GM04504 (cell line): ENCODE measurements at regions not wholly inside any gene's neighbourhood (a gene's known extent, or its start where the extent isn't known, plus 50 kb on each side); places are given as distances from the start of the nearest gene placed in this dataset.

Source experiments
- DNase-seq: peaks from one replicate; pipeline ENCODE4 v3.0.0-alpha.2; 2012; ENCODE audit warnings: low read depth

- no peak for DNase-seq
Observed at GRCh38 chr4:1476140-1476513, 69.9 kb upstream of the NKX1-1 start.

DNA sequence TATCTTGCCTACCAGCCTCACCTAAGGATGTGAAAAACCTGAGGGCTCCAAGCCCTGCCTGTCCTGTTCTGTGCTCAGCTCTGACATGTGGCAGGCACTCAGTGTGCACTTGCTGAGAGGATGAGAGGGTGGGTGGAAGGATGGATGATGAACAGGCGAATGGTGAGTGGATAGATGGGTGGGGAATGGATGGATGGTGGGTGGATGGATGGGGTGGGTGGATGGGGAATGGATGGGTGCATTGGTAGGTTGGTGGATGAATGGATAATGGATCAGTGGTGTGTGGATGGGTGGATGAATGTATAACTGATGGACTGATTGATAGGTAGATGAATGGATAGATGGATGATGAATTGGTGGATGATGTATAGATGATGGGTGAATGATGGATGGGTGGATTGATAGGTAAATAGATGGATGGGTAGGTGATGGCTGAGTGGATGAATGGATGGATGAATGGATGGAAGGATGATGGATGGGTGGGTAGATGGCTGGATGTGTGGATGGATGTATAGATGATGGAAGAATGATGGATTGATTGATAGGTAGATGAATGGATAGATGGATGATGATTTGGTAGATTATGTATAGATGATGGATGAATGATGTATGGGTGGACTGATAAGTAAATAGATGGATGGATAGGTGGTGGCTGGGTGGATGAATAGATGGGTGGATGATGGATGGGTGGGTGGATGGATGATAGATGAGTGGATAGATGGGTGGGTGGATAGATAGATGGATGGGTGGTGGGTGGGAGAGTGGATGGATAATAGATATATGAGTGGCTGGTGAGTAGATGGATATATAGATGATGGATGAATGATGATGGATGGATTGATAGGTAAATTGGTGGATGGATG, 69.3 kb upstream of the NKX1-1 start:
- no peak for DNase-seq

- no peak for DNase-seq
Observed at GRCh38 chr4:1474126-1475090, 68.2 kb upstream of the NKX1-1 start.

GRCh38 chr4:1473718-1474117, 67.5 kb upstream of the NKX1-1 start:
- DNase-seq: no peak

DNA sequence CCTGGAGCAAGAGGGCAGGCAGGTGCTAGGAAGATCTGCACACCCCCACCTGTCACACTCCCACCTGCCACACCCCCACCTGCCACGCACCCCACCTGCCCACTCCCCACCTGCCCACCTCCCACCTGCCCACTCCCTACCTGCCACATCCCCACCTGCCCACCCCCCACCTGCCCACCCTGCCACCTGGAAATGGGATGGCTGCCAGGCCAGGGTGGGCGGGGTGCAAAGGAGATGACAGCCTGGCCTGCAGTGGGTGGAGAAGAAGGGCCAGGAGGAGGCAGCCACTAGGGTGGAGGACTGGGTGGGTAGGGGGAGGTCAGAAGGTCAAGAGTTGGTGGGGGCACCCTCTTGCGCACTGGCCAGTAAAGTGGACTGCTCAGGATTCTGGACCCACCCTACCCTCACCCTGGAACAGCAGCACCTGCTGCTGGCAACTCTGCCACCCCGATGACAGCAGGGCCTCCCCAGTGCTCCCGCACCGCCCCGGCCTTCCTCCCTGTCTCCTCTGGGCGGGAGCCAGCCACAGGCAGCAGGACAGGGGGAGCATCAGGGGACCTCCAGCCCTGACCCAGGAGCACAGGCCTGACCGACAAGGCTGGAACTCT, 66.8 kb upstream of the NKX1-1 start:
- DNase-seq: no peak

DNA sequence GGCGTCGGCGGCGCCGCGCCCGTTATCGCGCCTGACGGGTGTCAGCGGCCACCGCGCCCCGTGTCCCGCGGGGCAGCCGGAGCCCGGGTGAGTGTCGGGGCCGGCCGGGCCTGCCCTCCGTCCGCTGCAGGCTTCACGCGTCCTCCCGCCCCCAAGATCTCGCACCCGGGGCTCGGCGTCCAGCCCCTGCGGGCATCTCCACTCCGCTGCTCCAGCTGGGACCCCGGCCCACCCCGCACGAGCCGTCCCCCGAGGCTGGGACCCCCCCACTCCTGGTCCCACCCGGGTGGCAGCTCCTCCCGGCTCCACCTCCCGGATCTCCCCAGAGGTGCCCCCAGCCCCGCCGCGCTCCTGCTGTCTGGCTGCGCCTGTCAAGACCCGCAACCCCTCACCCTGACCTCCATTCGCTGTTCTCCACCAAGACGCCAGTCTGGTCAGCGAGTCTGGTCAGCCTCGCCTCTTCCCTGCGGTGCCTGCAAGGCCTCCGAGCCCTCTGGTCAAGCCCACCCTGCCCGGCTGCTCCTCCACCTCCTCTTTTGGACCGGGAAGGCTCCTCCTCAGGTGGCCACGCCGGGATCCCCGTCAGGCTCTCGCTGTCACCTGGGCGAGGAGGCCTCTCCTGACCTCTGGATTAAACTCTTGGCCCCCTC, 66.0 kb upstream of the NKX1-1 start:
- DNase-seq: no peak

DNA sequence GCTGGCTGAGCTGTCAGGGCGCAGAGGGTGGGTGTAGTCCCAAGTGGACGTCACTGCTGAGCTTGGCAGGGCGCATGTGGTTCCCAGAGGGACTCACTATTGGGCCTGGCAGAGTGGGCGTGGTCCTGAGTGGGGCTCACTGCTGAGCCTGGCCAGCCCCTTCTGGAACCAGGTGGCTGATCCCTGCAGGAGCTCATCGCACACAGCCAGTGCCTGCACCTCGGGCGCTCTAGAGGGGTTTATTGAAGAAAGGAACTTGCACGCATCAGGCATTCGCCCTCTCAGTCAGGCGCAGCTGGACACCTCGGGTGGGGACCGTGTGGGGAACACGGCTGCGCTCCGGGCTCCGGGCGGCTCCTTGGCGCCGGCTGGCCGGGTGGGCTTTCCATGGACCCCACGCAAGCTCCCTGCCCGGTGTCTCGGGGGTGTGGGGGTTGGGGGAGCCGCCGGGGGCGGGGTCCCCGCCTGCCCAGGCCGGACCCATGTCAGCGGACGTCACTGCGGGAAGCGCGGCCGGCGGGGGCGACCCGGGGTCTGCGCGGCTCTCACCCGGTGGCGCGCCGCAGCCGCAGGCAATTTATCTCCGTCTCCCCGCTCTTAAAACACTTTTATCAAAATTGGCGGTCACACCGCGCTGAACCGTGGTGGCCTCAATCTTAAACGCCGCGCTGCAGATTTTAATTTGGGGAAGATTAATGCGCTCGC, 65.4 kb upstream of the NKX1-1 start:
- DNase-seq: no peak

DNA sequence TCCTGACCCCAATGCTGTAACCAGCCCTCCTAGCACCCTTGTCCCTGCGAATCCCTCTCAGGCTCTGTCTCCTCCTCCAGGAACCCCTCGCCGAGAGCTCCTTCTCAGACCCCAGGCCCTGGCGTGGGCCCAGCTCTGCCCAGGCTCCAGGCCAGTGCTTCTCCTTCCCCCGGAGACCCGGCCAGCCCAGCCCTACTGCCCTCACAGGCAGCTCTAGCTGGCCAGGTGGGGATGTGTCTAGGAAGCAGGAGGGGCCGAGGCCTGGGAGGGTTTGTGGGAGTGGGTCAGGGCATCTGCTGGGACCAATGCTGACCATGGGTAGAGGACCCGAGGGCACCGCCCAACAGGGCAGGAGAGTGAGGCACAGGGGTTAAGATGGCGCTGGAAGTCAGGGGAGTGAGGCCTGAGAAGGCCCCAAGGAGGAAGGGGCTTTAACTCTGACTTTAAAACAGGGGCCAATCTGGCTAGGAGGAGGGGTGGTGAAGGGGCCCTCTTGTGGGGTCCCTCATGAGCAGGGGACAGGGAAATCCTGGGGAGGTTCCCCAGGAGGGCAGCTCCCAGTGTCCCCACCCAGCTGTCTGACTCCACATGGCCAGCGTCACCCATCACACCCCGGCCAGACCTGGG, 64.7 kb upstream of the NKX1-1 start:
- no peak for DNase-seq

GRCh38 chr4:1470393-1470670, 64.1 kb upstream of the NKX1-1 start:
- DNase-seq: no peak

DNA sequence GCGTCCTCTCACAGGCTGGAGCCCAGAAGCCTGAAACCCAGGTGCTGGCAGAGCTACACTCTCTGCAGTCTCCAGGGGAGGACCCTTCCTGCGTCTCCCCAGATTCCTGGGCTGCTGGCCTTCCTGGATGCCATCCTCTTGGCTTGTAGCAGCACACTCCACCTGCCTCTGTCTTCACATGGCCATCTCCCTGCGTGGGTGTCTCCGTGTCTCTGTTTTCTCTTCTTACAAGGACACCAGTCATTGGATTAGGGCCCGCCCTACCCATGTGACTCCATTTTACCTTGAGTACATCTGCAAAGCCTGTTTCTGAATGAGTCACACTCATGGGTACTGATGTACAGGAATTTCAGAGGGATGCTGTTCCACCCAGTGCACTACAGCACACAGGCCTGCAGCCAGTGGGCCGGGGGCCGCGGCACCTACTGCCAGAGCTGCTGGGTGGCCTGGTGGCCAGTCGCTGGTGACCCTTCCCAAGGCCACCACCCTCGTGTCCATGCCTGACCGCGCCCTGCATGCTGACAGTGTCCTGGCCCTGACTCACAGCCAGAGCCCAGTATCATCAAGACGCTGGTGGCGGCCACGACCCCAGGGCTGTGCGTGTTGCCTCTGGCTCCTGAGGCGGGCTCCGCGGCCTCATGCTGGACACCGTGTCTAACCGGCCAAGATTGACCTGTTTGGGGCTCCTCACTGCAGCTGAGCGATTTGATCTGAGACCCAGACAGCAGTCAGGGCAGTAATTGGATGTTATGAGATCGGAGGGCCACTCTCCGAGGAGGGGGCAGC, 63.6 kb upstream of the NKX1-1 start:
- DNase-seq: no peak

DNA sequence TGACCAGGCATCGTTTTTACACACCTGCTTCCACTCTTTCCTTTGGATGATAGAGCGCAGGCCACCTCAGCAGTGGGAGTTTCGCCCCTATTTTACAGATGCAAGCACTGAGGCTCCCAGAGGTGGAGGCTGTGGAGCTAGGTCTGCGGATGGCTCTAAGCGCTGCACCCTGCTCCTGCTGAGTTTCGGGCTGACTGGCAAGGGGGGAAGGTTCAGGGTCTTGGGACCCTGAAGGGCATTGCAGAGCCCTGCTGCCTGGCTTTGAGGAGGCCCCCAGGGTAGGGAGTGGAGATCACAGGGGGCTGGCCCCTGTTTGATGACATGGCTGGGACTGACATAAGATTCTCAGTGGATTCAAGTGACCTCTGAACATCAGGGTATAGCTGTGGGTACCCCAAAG, 62.8 kb upstream of the NKX1-1 start:
- DNase-seq: no peak

GRCh38 chr4:1467581-1468458, 61.6 kb upstream of the NKX1-1 start:
- no peak for DNase-seq

DNA sequence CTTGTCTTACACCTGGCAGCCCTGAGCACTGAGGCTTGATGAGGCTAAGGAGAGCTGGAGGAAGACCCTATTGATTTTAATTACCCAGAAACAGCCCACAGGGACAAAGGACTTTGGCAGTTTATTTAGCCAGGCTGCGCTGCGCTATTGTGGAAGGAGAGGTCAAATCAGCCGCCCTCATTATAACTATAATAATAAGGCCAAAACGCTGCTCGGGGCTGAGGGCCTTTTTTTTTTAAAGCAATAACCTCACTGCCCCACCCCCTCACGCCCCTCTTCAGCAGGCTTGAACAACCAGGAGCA, 60.6 kb upstream of the NKX1-1 start:
- DNase-seq: no peak

DNA sequence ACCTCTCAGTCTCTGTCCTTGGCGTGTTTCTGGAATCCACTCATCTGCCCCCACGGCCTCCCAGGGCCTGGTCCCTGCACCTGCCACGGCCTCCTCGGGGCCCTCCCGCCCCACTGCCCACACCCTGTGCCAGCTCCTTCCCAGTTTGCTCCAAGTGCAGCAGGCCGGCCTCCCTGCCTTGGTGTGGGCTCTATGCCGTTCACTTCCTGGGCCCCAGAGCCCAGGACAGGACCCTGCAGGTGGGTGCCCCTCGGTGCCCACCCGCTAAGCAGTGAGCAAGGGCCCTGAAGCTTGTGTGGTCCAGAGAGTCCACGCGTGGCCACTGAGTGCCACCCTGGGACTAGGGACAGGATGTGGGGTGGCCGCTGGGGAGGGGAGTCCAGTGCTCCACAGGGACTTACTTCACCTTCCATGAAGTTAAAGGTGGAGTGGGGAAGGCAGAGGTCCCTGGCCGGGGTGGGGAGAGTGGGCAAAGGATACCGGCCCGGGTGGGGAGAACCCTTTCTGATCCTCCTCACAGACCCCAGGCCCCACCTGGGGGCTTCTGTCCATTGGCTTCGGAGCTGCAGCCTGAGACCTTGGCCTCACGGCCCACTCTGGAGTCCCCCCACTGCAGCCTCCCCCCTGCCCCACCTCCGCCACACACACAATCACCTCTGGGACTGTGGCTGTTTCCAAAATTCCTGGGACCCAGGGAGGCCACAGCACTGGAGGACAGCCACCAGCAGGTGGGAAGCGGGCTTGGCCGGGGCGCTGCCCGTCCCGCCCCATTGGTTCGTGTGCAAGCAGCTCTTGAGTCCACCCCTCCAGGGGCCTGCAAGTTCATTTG, 60.0 kb upstream of the NKX1-1 start:
- no peak for DNase-seq

GRCh38 chr4:1465173-1466033, 59.2 kb upstream of the NKX1-1 start:
- DNase-seq: no peak

DNA sequence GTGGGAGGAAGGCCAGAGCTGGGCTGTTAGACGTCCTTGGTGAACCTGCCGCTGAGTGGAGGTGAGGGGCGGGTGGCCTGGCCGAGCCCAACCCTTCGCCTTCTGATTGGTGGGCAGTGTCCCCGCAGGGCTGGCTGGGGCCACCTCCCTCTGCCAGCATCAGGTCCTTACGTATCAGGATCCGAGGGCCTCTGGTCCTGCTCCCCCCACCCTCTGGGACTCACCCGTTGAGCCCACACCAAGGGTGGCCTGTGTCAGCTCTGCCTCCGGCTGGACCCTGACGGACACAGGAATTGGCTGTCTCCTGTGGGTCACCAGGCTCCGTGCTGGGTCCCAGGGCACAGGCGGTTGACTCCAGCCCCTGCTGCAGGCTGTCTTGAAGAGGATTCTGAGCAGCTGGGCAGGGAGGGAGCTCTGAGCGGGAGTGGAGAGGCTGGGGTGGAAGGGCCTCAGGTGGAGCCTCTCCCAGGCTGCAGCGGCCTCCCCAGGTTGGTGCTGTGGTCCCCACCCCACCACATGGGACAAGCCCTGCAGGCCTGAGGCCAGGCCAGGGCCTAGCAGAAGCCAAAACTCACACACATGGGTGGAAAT, 58.4 kb upstream of the NKX1-1 start:
- DNase-seq: no peak

DNA sequence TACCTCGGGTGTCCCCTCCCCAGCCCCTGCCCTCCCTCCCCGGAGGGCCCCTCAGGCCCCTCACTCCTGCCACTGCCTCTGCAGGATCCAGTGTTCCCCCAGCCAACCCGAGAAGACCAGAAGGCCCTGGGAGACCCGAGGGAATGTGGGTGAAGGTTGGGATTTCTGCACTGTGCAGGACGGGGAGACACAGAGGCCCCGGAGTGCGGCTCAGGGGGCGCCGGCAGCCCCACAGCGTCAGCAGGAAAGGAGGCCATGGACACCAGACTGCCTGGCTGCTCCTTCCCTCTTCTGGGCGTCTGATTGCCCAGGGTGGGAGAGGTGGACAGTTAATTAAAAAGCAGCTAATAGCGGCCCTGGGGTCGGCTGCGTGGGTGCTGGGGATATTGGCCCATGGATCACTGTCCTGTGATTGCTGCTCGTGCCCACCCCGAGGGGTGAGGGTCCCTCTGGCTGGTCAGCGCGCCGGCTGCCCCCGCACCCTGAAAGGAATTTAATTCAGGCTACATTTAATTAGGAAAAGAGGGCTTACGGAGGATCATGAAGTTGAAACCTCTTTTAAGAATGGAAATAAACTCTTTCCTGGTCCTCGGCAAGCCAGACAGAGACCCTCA, 57.8 kb upstream of the NKX1-1 start:
- no peak for DNase-seq
